MM.1S (cell line): ENCODE measurements at regions not wholly inside any gene's neighbourhood (a gene's known extent, or its start where the extent isn't known, plus 50 kb on each side); places are given as distances from the start of the nearest gene placed in this dataset.

Experiments
- CTCF ChIP-seq: fragments of 300-600 bp; sonication (generic); IDR thresholded peaks from 2 replicates; pipeline ENCODE4 v1.5.1; 2016; ENCODE audit warnings: antibody characterized with exemption, low read length, mixed read lengths
- EZH2 ChIP-seq: fragments of 300-600 bp; sonication (generic); optimal IDR thresholded peaks from 2 replicates; pipeline ENCODE3; 2017; ENCODE audit warnings: low read depth, mild to moderate bottlenecking, antibody characterized with exemption, low read length, mixed read lengths
- EZH2phosphoT487 ChIP-seq: fragments of 300-600 bp; sonication (generic); IDR thresholded peaks from 2 replicates; pipeline ENCODE4 v1.6.1; 2018; ENCODE audit warnings: antibody characterized with exemption, low read length

DNA sequence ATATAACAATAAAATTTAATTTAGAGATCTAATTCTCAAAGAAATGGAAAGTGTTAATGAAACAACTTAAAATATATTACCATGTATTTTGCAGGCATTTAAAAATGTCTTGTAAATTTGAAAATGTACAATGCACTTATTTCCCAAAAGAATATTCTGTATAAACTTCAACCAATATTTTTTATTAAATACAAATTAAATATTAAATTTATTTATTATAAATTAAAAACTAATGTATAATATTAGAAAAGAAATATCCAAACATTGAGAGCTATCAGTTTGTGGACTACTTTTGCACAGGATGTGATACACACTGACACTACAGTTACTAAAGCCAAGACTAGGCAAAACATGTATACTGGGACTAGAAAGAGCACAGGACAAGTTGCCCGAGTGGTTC, 707.0 kb upstream of the NRSN1 start:
- TF ChIP-seq CTCF (no peak), EZH2 (no peak), EZH2phosphoT487 (no peak)
